ENCODE measurements at regions not wholly inside any gene's neighbourhood (a gene's known extent, or its start where the extent isn't known, plus 50 kb on each side); places are given as distances from the start of the nearest gene placed in this dataset.

- H3K4me3 ChIP-seq (ENCODE audit: low read depth, low read length): no peak overlapping the region
- no peaks in the 10 kb centered on the region for H3K36me3 ChIP-seq (ENCODE audit: control insufficient read depth, insufficient read depth, low read length)
- DNase-seq (ENCODE audit: low read depth) (no peak), FAIRE-seq (no peak)
- no peak for TF ChIP-seq CTCF (IDR thresholded peaks at IDR 0.05; ENCODE audit: insufficient read depth, low read length, severe bottlenecking)
- no peaks in the 10 kb centered on the region for H3K27me3 ChIP-seq (ENCODE audit: control insufficient read depth, insufficient read depth, low read length)
Observed at GRCh38 chr6:14543971-14544585, 426.5 kb downstream of the CD83 start.

- no peak for TF ChIP-seq CTCF (IDR thresholded peaks at IDR 0.05; ENCODE audit: insufficient read depth, low read length, severe bottlenecking)
- DNase-seq (ENCODE audit: low read depth) (no peak), FAIRE-seq (no peak)
- Histone ChIP-seq H3K27me3 (ENCODE audit: control insufficient read depth, insufficient read depth, low read length) (no peaks in the 10 kb centered on the region), H3K4me3 (ENCODE audit: low read depth, low read length) (no peak overlapping the region), H3K36me3 (ENCODE audit: control insufficient read depth, insufficient read depth, low read length) (no peaks in the 10 kb centered on the region)
Observed at GRCh38 chr6:14544666-14545065, 427.1 kb downstream of the CD83 start.

GRCh38 chr6:14545496-14545895 is 427.9 kb downstream of the CD83 start:
- no peaks in the 10 kb centered on the region for H3K27me3 ChIP-seq (ENCODE audit: control insufficient read depth, insufficient read depth, low read length)
- H3K36me3 ChIP-seq (ENCODE audit: control insufficient read depth, insufficient read depth, low read length): no peaks in the 10 kb centered on the region
- no peak overlapping the region for H3K4me3 ChIP-seq (ENCODE audit: low read depth, low read length)
- no peak for TF ChIP-seq CTCF (IDR thresholded peaks at IDR 0.05; ENCODE audit: insufficient read depth, low read length, severe bottlenecking)
- no peak for DNase-seq (ENCODE audit: low read depth)
- no peak for FAIRE-seq

- FAIRE-seq (no peak), DNase-seq (ENCODE audit: low read depth) (no peak)
- H3K4me3 ChIP-seq (ENCODE audit: low read depth, low read length): no peak overlapping the region
- no peak for TF ChIP-seq CTCF (IDR thresholded peaks at IDR 0.05; ENCODE audit: insufficient read depth, low read length, severe bottlenecking)
- H3K36me3 ChIP-seq (ENCODE audit: control insufficient read depth, insufficient read depth, low read length): no peaks in the 10 kb centered on the region
- no peaks in the 10 kb centered on the region for H3K27me3 ChIP-seq (ENCODE audit: control insufficient read depth, insufficient read depth, low read length)
Observed at GRCh38 chr6:14546036-14546435, 428.5 kb downstream of the CD83 start.

GRCh38 chr6:14547284-14547998 is 429.9 kb downstream of the CD83 start:
- Histone ChIP-seq H3K36me3 (ENCODE audit: control insufficient read depth, insufficient read depth, low read length) (no peaks in the 10 kb centered on the region), H3K4me3 (ENCODE audit: low read depth, low read length) (no peak overlapping the region), H3K27me3 (ENCODE audit: control insufficient read depth, insufficient read depth, low read length) (no peaks in the 10 kb centered on the region)
- DNase-seq (ENCODE audit: low read depth): no peak
- FAIRE-seq: no peak
- no peak for TF ChIP-seq CTCF (IDR thresholded peaks at IDR 0.05; ENCODE audit: insufficient read depth, low read length, severe bottlenecking)
